ENCODE measurements at regions not wholly inside any gene's neighbourhood (a gene's known extent, or its start where the extent isn't known, plus 50 kb on each side); places are given as distances from the start of the nearest gene placed in this dataset.

- TF ChIP-seq POLR2A (IDR thresholded peaks at IDR 0.05; ENCODE audit: low read depth), result no peak
- no peak for TF ChIP-seq CTCF (IDR thresholded peaks at IDR 0.05)
- no peak for TF ChIP-seq EP300 (IDR thresholded peaks at IDR 0.05)
- TF ChIP-seq POLR2AphosphoS5 (IDR thresholded peaks at IDR 0.05), result no peak
- H3K27me3 ChIP-seq, result peaks cover 0 to 3% (median 0%) of the 10 kb centered on the region in 4 donors
- no peak overlapping the region for H3K27ac ChIP-seq (replicated peaks in 1 of 4)
- peaks cover 0 to 13% (median 6%) of the 10 kb centered on the region in 4 donors for H3K9me3 ChIP-seq
- DNase-seq (ENCODE audit: extremely low spot score), result peak; percentile 90
- intact Hi-C loops (cut with DNase I), result no loop called here
- whole genome bisulfite sequencing, result 88% methylated on average over 4 of the region's 4 CpGs
- H3K4me3 ChIP-seq, result no peak overlapping the region
- no peaks in the 10 kb centered on the region for H3K4me1 ChIP-seq
- H3K36me3 ChIP-seq, result no peaks in the 10 kb centered on the region
Observed at GRCh38 chr16:80129791-80130190, 411.0 kb upstream of the DYNLRB2 start.

GRCh38 chr16:80125677-80126076 is 415.1 kb upstream of the DYNLRB2 start:
- Histone ChIP-seq H3K36me3 (no peaks in the 10 kb centered on the region), H3K27me3 (peaks cover 0 to 3% (median 0%) of the 10 kb centered on the region in 4 donors), H3K4me3 (no peak overlapping the region), H3K4me1 (peaks cover 0 to 9% (median 4%) of the 10 kb centered on the region in 4 donors), H3K27ac (replicated peaks in 1 of 4) (no peak overlapping the region), H3K9me3 (no peaks in the 10 kb centered on the region)
- no peak for TF ChIP-seq CTCF (IDR thresholded peaks at IDR 0.05)
- TF ChIP-seq EP300 (IDR thresholded peaks at IDR 0.05), result no peak
- TF ChIP-seq POLR2AphosphoS5 (IDR thresholded peaks at IDR 0.05), result no peak
- TF ChIP-seq POLR2A (IDR thresholded peaks at IDR 0.05; ENCODE audit: low read depth), result no peak
- 84% methylated on average over 5 of the region's 5 CpGs for WGBS
- DNase-seq (ENCODE audit: extremely low spot score), result no peak
- intact Hi-C loops (cut with DNase I), result no loop called here

- Histone ChIP-seq H3K27ac (replicated peaks in 1 of 4) (no peak overlapping the region), H3K4me3 (no peak overlapping the region), H3K4me1 (peaks cover 0 to 9% (median 4%) of the 10 kb centered on the region in 4 donors), H3K27me3 (no peaks in the 10 kb centered on the region), H3K9me3 (no peaks in the 10 kb centered on the region), H3K36me3 (no peaks in the 10 kb centered on the region)
- TF ChIP-seq EP300 (IDR thresholded peaks at IDR 0.05) (no peak), CTCF (IDR thresholded peaks at IDR 0.05) (no peak), POLR2AphosphoS5 (IDR thresholded peaks at IDR 0.05) (no peak), POLR2A (IDR thresholded peaks at IDR 0.05; ENCODE audit: low read depth) (no peak)
- intact Hi-C loops (cut with DNase I), result no loop called here
- peak; percentile 90 for DNase-seq (ENCODE audit: extremely low spot score)
- WGBS, result 69% methylated on average over 1 of the region's 1 CpG
Observed at GRCh38 chr16:80123189-80123588, 417.6 kb upstream of the DYNLRB2 start.

- H3K27ac ChIP-seq (replicated peaks in 1 of 4), result no peak overlapping the region
- intact Hi-C loops (cut with DNase I), result no loop called here
- peak; percentile 92 for DNase-seq (ENCODE audit: extremely low spot score)
- no peaks in the 10 kb centered on the region for H3K36me3 ChIP-seq
- 29% methylated on average over 9 of the region's 9 CpGs for WGBS
- no peaks in the 10 kb centered on the region for H3K9me3 ChIP-seq
- TF ChIP-seq POLR2AphosphoS5 (IDR thresholded peaks at IDR 0.05), result peak in 1 of 2 donors; percentile 34
- no peak for TF ChIP-seq EP300 (IDR thresholded peaks at IDR 0.05)
- TF ChIP-seq POLR2A (IDR thresholded peaks at IDR 0.05; ENCODE audit: low read depth), result no peak
- no peak for TF ChIP-seq CTCF (IDR thresholded peaks at IDR 0.05)
- peaks cover 0 to 9% (median 4%) of the 10 kb centered on the region in 4 donors for H3K4me1 ChIP-seq
- no peak overlapping the region for H3K4me3 ChIP-seq
- no peaks in the 10 kb centered on the region for H3K27me3 ChIP-seq
Observed at GRCh38 chr16:80122115-80122514, 418.7 kb upstream of the DYNLRB2 start.

- no peak for DNase-seq (ENCODE audit: extremely low spot score)
- intact Hi-C loops (cut with DNase I), result no loop called here
- Histone ChIP-seq H3K27ac (replicated peaks in 1 of 4) (no peak overlapping the region), H3K36me3 (no peaks in the 10 kb centered on the region), H3K4me1 (peaks cover 0 to 9% (median 4%) of the 10 kb centered on the region in 4 donors), H3K9me3 (no peaks in the 10 kb centered on the region), H3K27me3 (no peaks in the 10 kb centered on the region), H3K4me3 (no peak overlapping the region)
- 56% methylated on average over 3 of the region's 3 CpGs for WGBS
- TF ChIP-seq EP300 (IDR thresholded peaks at IDR 0.05), result no peak
- no peak for TF ChIP-seq CTCF (IDR thresholded peaks at IDR 0.05)
- TF ChIP-seq POLR2A (IDR thresholded peaks at IDR 0.05; ENCODE audit: low read depth), result no peak
- no peak for TF ChIP-seq POLR2AphosphoS5 (IDR thresholded peaks at IDR 0.05)
Observed at GRCh38 chr16:80121522-80121909, 419.3 kb upstream of the DYNLRB2 start.

Data from esophagus muscularis mucosa (tissue), 4 donors.